ENCODE measurements at regions not wholly inside any gene's neighbourhood (a gene's known extent, or its start where the extent isn't known, plus 50 kb on each side); places are given as distances from the start of the nearest gene placed in this dataset.

DNA sequence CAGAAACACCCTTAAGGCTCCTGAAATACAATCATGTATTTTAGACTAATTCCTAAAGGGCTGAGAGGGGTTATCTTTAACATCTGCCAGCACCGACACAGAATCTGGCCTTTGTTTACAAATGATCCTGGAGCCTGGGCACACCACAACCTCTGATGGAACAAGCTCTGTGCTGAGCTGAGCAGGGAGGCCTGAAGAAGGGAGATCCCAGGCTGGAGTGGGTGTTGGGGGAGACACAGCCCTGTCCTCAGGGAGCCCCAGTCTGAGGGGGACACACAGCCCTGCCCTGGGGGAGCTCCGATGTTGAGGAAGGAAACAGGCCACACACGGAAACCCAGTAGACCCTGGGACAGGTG is 130.5 kb downstream of the VEGFA start:
- Histone ChIP-seq H3K27me3 (ENCODE audit: control insufficient read depth in 2 of 2, insufficient read depth in 2 of 2, low read length in 2 of 2) (peaks cover 6 to 16% of the 10 kb centered on the region in 2 experiments), H3K9ac (replicated peaks; ENCODE audit: extremely low read depth, insufficient read depth, low read length) (no peak overlapping the region), H3K79me2 (ENCODE audit: control insufficient read depth, insufficient read depth, low read length) (no peaks in the 10 kb centered on the region), H3K4me3 (replicated peaks in 1 of 3; ENCODE audit: insufficient read depth in 1 of 3, low read depth in 1 of 3, low read length in 3 of 3) (no peak overlapping the region), H4K20me1 (replicated peaks; ENCODE audit: control insufficient read depth, extremely low read depth, insufficient read depth, low read length) (no peaks in the 10 kb centered on the region), H3K9me3 (replicated peaks; ENCODE audit: control insufficient read depth, insufficient read depth, low read length) (no peaks in the 10 kb centered on the region), H3K4me1 (ENCODE audit: control insufficient read depth, extremely low read depth, insufficient read depth, low read length) (no peaks in the 10 kb centered on the region), H2AFZ (ENCODE audit: low read depth, low read length) (no peak overlapping the region), H3K4me2 (ENCODE audit: insufficient read depth, low read length) (no peak overlapping the region), H3K36me3 (ENCODE audit: control insufficient read depth in 2 of 2, extremely low read depth in 1 of 2, insufficient read depth in 2 of 2, low read length in 2 of 2) (no peaks in the 10 kb centered on the region), H3K9me1 (replicated peaks; ENCODE audit: control insufficient read depth, extremely low read depth, insufficient read depth, low read length) (no peaks in the 10 kb centered on the region), H3K27ac (ENCODE audit: insufficient read depth, low read depth, low read length) (no peak overlapping the region)
- no peak for DNase-seq (ENCODE audit: low read depth, low spot score)
- dilution Hi-C loops (cut with MboI; ENCODE audit: extremely low pct_ligation_motif_present, low sequenced_read_pairs) = no loop called here
- ChIA-PET CTCF (interaction anchor here (1.2 to 2.3 kb wide), 5 partner anchors 12 to 179 kb away, joined by 3 to 6 read pairs (median 4); no protein-coding TSS in a partner anchor), POLR2A (no interaction called here)
- TF ChIP-seq MYC (IDR thresholded peaks at IDR 0.05; ENCODE audit: low read depth, low read length) (no peak), EZH2 (IDR thresholded peaks at IDR 0.05; ENCODE audit: borderline replicate concordance, low read depth, low read length, severe bottlenecking) (no peak), FOS (IDR thresholded peaks at IDR 0.05; ENCODE audit: borderline replicate concordance, insufficient read depth, low read length) (no peak), GATA2 (IDR thresholded peaks at IDR 0.05; ENCODE audit: insufficient read depth, insufficient read length, low read depth, low read length) (no peak), JUN (IDR thresholded peaks at IDR 0.05; ENCODE audit: borderline replicate concordance, insufficient read depth, insufficient read length, low read depth) (no peak), POLR2AphosphoS5 (IDR thresholded peaks at IDR 0.05; ENCODE audit: insufficient read depth, low read depth, low read length) (no peak), POLR2A (IDR thresholded peaks at IDR 0.05; ENCODE audit: low read depth, low read length) (no peak)
- TF ChIP-seq, protein P1, sequence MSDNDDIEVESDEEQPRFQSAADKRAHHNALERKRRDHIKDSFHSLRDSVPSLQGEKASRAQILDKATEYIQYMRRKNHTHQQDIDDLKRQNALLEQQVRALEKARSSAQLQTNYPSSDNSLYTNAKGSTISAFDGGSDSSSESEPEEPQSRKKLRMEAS (IDR thresholded peaks at IDR 0.05; ENCODE audit: insufficient read depth, insufficient read length) = no peak
- TF ChIP-seq, protein P2, sequence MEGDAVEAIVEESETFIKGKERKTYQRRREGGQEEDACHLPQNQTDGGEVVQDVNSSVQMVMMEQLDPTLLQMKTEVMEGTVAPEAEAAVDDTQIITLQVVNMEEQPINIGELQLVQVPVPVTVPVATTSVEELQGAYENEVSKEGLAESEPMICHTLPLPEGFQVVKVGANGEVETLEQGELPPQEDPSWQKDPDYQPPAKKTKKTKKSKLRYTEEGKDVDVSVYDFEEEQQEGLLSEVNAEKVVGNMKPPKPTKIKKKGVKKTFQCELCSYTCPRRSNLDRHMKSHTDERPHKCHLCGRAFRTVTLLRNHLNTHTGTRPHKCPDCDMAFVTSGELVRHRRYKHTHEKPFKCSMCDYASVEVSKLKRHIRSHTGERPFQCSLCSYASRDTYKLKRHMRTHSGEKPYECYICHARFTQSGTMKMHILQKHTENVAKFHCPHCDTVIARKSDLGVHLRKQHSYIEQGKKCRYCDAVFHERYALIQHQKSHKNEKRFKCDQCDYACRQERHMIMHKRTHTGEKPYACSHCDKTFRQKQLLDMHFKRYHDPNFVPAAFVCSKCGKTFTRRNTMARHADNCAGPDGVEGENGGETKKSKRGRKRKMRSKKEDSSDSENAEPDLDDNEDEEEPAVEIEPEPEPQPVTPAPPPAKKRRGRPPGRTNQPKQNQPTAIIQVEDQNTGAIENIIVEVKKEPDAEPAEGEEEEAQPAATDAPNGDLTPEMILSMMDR (IDR thresholded peaks at IDR 0.05; ENCODE audit: extremely low read depth in 1 of 2, insufficient read depth in 1 of 2, low read depth in 1 of 2, low read length in 2 of 2) = no peak
- no peak for FAIRE-seq
- intact Hi-C loops (cut with micrococcal nuclease) = no loop called here
- BruUV-seq (replicated peaks) = no TSS peak

All from endothelial cell of umbilical vein (primary cell).